IPS DF 6.9 (cell line): ENCODE measurements at regions not wholly inside any gene's neighbourhood (a gene's known extent, or its start where the extent isn't known, plus 50 kb on each side); places are given as distances from the start of the nearest gene placed in this dataset.

Source experiments
- DNase-seq: peaks from one replicate; pipeline ENCODE4 v3.0.0-alpha.2; 2013; ENCODE audit warnings: low read depth, low spot score
- H3K27ac ChIP-seq: one replicate; pipeline ENCODE4 v1.5.1; 2013; ENCODE audit warnings: low read length, control low read depth
- H3K27me3 ChIP-seq: 2 replicates; pipeline ENCODE4 v1.6.1; 2013; ENCODE audit warnings: mild to moderate bottlenecking, low read length; ENCODE audit not compliant: control insufficient read depth, insufficient read depth
- H3K36me3 ChIP-seq: 2 replicates; pipeline ENCODE4 v1.6.1; 2013; ENCODE audit warnings: low read length; ENCODE audit not compliant: control insufficient read depth, insufficient read depth
- H3K4me1 ChIP-seq: 2 replicates; pipeline ENCODE4 v1.6.1; 2013; ENCODE audit warnings: low read length; ENCODE audit not compliant: control insufficient read depth, insufficient read depth
- H3K4me3 ChIP-seq: 2 replicates; pipeline ENCODE4 v1.5.1; 2013; ENCODE audit warnings: mild to moderate bottlenecking, low read length
- H3K9me3 ChIP-seq: 2 replicates; pipeline ENCODE4 v1.6.1; 2013; ENCODE audit warnings: low read length, inconsistent platforms; ENCODE audit not compliant: control insufficient read depth, insufficient read depth
- WGBS: extraction: QIAGEN DNeasy Blood & Tissue Kit; methylation state at CpG from one replicate; pipeline ENCODE4 v1.1.7; 2013; ENCODE audit warnings: mixed read lengths, missing lambda C conversion rate; ENCODE audit not compliant: insufficient read length, insufficient coverage; 5-methylcytosine and 5-hydroxymethylcytosine counted together

GRCh38 chr11:106212081-106212480, 134.6 kb downstream of the AASDHPPT start:
- whole genome bisulfite sequencing = no CpG with 5 or more reads among the region's 2 CpGs

GRCh38 chr11:106216281-106216680, 138.8 kb downstream of the AASDHPPT start:
- no peaks in the 10 kb centered on the region for H3K36me3 ChIP-seq
- H3K27me3 ChIP-seq = no peaks in the 10 kb centered on the region
- no peak overlapping the region for H3K27ac ChIP-seq
- WGBS = no CpG with 5 or more reads among the region's 1 CpG
- no peaks in the 10 kb centered on the region for H3K9me3 ChIP-seq
- no peak for DNase-seq
- no peak overlapping the region for H3K4me3 ChIP-seq
- no peaks in the 10 kb centered on the region for H3K4me1 ChIP-seq

More at GRCh38 chr11:106212081-106212480, 134.6 kb downstream of the AASDHPPT start:
- Histone ChIP-seq H3K27me3 (no peaks in the 10 kb centered on the region), H3K27ac (no peak overlapping the region), H3K4me3 (no peak overlapping the region), H3K36me3 (no peaks in the 10 kb centered on the region), H3K9me3 (no peaks in the 10 kb centered on the region), H3K4me1 (no peaks in the 10 kb centered on the region)
- DNase-seq = no peak

GRCh38 chr11:106217456-106217855, 140.0 kb downstream of the AASDHPPT start:
- H3K27me3 ChIP-seq = no peaks in the 10 kb centered on the region
- WGBS = no CpG with 5 or more reads among the region's 2 CpGs
- H3K27ac ChIP-seq = no peak overlapping the region
- no peaks in the 10 kb centered on the region; the same call in 1 of the 2 replicates for H3K9me3 ChIP-seq
- DNase-seq = no peak
- H3K36me3 ChIP-seq = no peaks in the 10 kb centered on the region
- no peaks in the 10 kb centered on the region for H3K4me1 ChIP-seq
- H3K4me3 ChIP-seq = no peak overlapping the region

GRCh38 chr11:106218106-106218505, 140.6 kb downstream of the AASDHPPT start:
- DNase-seq = no peak
- Histone ChIP-seq H3K9me3 (peaks cover 3% of the 10 kb centered on the region), H3K27ac (no peak overlapping the region), H3K4me1 (no peaks in the 10 kb centered on the region), H3K36me3 (no peaks in the 10 kb centered on the region), H3K4me3 (no peak overlapping the region), H3K27me3 (no peaks in the 10 kb centered on the region)
- WGBS = no CpG with 5 or more reads among the region's 3 CpGs

- H3K27me3 ChIP-seq = no peaks in the 10 kb centered on the region
- H3K36me3 ChIP-seq = no peaks in the 10 kb centered on the region
- no CpG with 5 or more reads among the region's 4 CpGs for WGBS
- H3K9me3 ChIP-seq = peaks cover 6% of the 10 kb centered on the region
- no peaks in the 10 kb centered on the region for H3K4me1 ChIP-seq
- no peak overlapping the region for H3K4me3 ChIP-seq
- no peak for DNase-seq
- no peak overlapping the region for H3K27ac ChIP-seq
Observed at GRCh38 chr11:106222626-106223025, 145.2 kb downstream of the AASDHPPT start.

GRCh38 chr11:106224172-106224571, 146.7 kb downstream of the AASDHPPT start:
- no peaks in the 10 kb centered on the region for H3K36me3 ChIP-seq
- H3K4me3 ChIP-seq = no peak overlapping the region
- peaks cover 6% of the 10 kb centered on the region for H3K9me3 ChIP-seq
- H3K27ac ChIP-seq = no peak overlapping the region
- no peaks in the 10 kb centered on the region for H3K27me3 ChIP-seq
- WGBS = no CpG with 5 or more reads among the region's 1 CpG
- no peaks in the 10 kb centered on the region for H3K4me1 ChIP-seq
- no peak for DNase-seq

GRCh38 chr11:106228996-106229395, 151.5 kb downstream of the AASDHPPT start:
- no peak for DNase-seq
- Histone ChIP-seq H3K9me3 (no peaks in the 10 kb centered on the region), H3K4me1 (no peaks in the 10 kb centered on the region), H3K27ac (no peak overlapping the region), H3K27me3 (no peaks in the 10 kb centered on the region), H3K36me3 (no peaks in the 10 kb centered on the region), H3K4me3 (no peak overlapping the region)
- WGBS = no CpG with 5 or more reads among the region's 1 CpG

- Histone ChIP-seq H3K9me3 (no peaks in the 10 kb centered on the region), H3K4me1 (no peaks in the 10 kb centered on the region), H3K27me3 (no peaks in the 10 kb centered on the region), H3K4me3 (no peak overlapping the region), H3K36me3 (no peaks in the 10 kb centered on the region), H3K27ac (no peak overlapping the region)
- WGBS = no CpG with 5 or more reads among the region's 2 CpGs
- no peak for DNase-seq
Observed at GRCh38 chr11:106231591-106231990, 154.1 kb downstream of the AASDHPPT start.

- Histone ChIP-seq H3K4me3 (no peak overlapping the region), H3K27me3 (no peaks in the 10 kb centered on the region), H3K9me3 (no peaks in the 10 kb centered on the region), H3K27ac (no peak overlapping the region), H3K36me3 (no peaks in the 10 kb centered on the region), H3K4me1 (no peaks in the 10 kb centered on the region)
- no peak for DNase-seq
- no CpG with 5 or more reads among the region's 1 CpG for WGBS
Observed at GRCh38 chr11:106233191-106233590, 155.7 kb downstream of the AASDHPPT start.

- Histone ChIP-seq H3K4me3 (no peak overlapping the region), H3K36me3 (no peaks in the 10 kb centered on the region), H3K9me3 (no peaks in the 10 kb centered on the region), H3K4me1 (no peaks in the 10 kb centered on the region), H3K27ac (no peak overlapping the region), H3K27me3 (no peaks in the 10 kb centered on the region)
- no peak for DNase-seq
- no CpG with 5 or more reads among the region's 3 CpGs for WGBS
Observed at GRCh38 chr11:106234794-106235193, 157.3 kb downstream of the AASDHPPT start.

GRCh38 chr11:106236295-106236694, 158.8 kb downstream of the AASDHPPT start:
- no CpG with 5 or more reads among the region's 2 CpGs for WGBS
- H3K27ac ChIP-seq = no peak overlapping the region
- H3K27me3 ChIP-seq = no peaks in the 10 kb centered on the region
- DNase-seq = no peak
- H3K4me3 ChIP-seq = no peak overlapping the region
- no peaks in the 10 kb centered on the region for H3K9me3 ChIP-seq
- no peaks in the 10 kb centered on the region for H3K36me3 ChIP-seq
- H3K4me1 ChIP-seq = no peaks in the 10 kb centered on the region
